ENCODE measurements at regions not wholly inside any gene's neighbourhood (a gene's known extent, or its start where the extent isn't known, plus 50 kb on each side); places are given as distances from the start of the nearest gene placed in this dataset.

DNA sequence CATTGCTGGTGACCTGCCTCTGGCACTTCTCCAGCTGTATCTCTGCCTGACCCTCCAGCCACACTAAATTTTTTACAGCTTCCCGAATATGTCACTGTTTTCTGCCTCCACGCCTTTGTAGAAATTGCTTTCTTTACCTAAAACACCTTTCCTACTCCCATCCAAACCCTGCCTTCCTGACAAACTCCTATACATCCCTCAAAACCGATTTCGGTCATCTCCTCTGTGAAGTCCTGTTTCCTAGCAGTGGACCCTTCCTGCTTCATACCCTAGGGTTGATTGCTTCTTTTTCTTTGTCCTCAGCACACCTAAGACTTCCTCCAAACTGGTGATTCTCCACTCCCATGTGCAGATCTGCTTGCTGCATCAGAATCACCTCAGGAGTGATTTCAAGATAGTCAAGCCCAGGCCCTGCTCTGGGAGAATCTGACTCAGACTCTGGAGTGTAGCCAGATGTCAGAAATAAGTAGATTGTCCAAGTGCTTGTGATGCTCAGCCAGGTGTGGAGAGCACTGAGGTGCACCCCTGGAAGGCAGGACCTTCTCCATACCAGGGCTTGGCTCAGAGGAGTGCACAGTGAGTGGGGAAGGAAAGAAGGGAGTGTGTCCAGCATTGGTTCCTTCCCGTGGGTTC lies 184.2 kb downstream of the COPRS start:
- no peak overlapping the region for H3K27ac ChIP-seq
- no peak overlapping the region for H3K4me3 ChIP-seq
- no peaks in the 10 kb centered on the region for H3K4me1 ChIP-seq (ENCODE audit: low read depth)
- H3K9me3 ChIP-seq (ENCODE audit: low read depth) = no peaks in the 10 kb centered on the region
- peak in 1 of 2 donors; percentile 41 for DNase-seq (ENCODE audit: low read depth in 1 of 2, low spot score in 1 of 2)
- H3K27me3 ChIP-seq = no peaks in the 10 kb centered on the region
- TF ChIP-seq, protein P1, sequence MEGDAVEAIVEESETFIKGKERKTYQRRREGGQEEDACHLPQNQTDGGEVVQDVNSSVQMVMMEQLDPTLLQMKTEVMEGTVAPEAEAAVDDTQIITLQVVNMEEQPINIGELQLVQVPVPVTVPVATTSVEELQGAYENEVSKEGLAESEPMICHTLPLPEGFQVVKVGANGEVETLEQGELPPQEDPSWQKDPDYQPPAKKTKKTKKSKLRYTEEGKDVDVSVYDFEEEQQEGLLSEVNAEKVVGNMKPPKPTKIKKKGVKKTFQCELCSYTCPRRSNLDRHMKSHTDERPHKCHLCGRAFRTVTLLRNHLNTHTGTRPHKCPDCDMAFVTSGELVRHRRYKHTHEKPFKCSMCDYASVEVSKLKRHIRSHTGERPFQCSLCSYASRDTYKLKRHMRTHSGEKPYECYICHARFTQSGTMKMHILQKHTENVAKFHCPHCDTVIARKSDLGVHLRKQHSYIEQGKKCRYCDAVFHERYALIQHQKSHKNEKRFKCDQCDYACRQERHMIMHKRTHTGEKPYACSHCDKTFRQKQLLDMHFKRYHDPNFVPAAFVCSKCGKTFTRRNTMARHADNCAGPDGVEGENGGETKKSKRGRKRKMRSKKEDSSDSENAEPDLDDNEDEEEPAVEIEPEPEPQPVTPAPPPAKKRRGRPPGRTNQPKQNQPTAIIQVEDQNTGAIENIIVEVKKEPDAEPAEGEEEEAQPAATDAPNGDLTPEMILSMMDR (IDR thresholded peaks at IDR 0.05; ENCODE audit: low read depth, low read length) = no peak
- no peaks in the 10 kb centered on the region for H3K36me3 ChIP-seq

DNA sequence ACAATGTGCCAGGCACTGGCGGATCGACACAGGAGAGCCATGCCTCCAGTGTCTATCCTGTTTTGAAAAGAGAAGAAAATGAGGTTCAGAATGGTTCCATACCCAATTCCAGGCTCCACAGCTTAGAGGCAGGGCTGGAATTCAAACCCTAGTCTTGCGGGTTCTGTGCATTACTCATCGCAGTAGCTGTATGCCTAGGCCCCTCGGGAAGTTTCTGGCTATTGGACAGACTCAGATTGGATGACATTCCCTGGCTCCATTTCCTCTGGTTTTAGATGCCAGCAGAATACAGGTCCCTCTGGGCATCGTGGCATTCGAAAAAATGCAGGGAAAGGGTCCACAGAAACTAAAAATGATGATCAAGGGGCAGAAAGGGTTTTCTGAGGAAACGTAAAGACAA lies 184.7 kb downstream of the COPRS start:
- DNase-seq (ENCODE audit: low read depth in 1 of 2, low spot score in 1 of 2) = peak in 1 of 2 donors; percentile 78
- H3K27me3 ChIP-seq = no peaks in the 10 kb centered on the region
- H3K9me3 ChIP-seq (ENCODE audit: low read depth) = no peaks in the 10 kb centered on the region
- H3K36me3 ChIP-seq = no peaks in the 10 kb centered on the region
- no peak overlapping the region for H3K4me3 ChIP-seq
- TF ChIP-seq, protein P1 (IDR thresholded peaks at IDR 0.05; ENCODE audit: low read depth, low read length) = no peak
- H3K27ac ChIP-seq = no peak overlapping the region
- H3K4me1 ChIP-seq (ENCODE audit: low read depth) = no peaks in the 10 kb centered on the region

DNA sequence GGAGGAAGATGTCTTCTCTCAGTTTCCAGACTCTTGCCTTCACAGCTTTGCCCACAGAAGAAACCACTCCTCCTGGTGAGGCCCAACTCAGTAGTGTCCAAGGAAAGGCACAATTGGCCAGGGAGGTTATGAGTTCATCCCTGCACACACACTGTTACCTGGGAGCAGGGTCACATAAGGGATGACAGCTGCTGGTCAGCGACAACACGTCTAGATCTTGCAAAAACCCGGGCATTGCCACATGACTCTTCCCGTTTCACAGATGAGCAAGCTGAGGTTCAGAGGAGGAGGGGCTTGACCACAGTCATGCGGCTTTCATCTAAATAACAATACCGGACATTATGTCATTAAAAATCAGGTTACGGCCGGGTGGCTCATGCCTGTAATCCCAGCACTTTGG lies 186.0 kb downstream of the COPRS start:
- no peaks in the 10 kb centered on the region for H3K36me3 ChIP-seq
- H3K9me3 ChIP-seq (ENCODE audit: low read depth) = no peaks in the 10 kb centered on the region
- no peak overlapping the region for H3K27ac ChIP-seq
- no peak for DNase-seq (ENCODE audit: low read depth in 1 of 2, low spot score in 1 of 2)
- TF ChIP-seq, protein P1 (IDR thresholded peaks at IDR 0.05; ENCODE audit: low read depth, low read length) = no peak
- no peaks in the 10 kb centered on the region for H3K4me1 ChIP-seq (ENCODE audit: low read depth)
- no peak overlapping the region for H3K4me3 ChIP-seq
- H3K27me3 ChIP-seq = no peaks in the 10 kb centered on the region

DNA sequence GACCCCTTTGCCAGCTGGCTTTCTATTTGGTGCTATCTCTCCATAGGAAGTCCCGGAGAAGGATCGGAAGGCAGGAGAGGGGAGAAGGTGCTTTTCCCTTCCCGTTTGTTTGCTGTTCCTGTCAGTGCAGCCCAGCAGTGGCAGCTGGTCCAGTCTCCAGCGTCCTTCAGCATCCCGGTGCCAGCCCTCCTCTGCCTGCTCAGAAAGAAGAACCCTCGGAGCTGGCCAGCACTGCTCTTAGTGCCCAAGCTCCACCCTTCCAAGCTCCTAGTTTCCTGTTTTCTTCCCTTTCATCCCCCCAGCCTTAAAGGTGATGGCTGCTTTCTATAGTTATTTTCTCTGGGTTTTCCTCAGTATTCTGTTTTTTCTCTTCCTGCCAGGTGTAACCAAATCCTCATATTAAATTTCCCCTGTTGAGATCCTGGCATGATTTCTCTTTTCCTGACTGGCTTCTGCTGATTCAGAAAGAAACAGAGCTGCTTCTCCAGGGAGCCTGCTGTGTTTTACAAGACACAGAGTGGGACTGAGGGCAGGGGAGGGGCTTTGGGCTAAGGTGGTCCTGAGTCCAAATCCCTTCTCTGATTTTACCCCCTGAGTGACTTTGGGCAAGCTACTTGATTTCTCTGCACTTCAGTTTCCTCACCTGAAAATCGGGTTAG lies 186.8 kb downstream of the COPRS start:
- Histone ChIP-seq H3K4me1 (ENCODE audit: low read depth) (no peaks in the 10 kb centered on the region), H3K27me3 (no peaks in the 10 kb centered on the region), H3K4me3 (no peak overlapping the region), H3K36me3 (no peaks in the 10 kb centered on the region), H3K27ac (no peak overlapping the region), H3K9me3 (ENCODE audit: low read depth) (no peaks in the 10 kb centered on the region)
- no peak for DNase-seq (ENCODE audit: low read depth in 1 of 2, low spot score in 1 of 2)
- TF ChIP-seq, protein P1 (IDR thresholded peaks at IDR 0.05; ENCODE audit: low read depth, low read length) = no peak

DNA sequence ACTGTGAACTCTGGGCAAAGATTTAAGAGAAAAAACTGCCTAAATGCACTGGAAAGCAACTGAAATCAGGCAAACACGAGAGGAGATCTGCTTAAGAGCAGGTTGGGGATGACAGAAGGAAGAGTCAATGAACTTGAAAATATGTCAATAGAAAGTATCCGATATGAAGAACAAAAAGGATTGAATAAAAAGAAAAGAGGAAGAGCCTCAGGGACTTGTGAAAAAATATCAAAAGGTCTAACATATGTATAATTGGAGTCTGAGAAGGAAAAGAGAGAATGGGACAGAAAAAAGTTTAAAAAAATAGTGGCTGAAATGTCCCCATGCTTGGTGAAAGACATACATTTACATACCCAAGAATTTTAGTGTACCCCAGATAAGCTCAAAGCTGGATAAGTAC lies 195.5 kb downstream of the COPRS start:
- Histone ChIP-seq H3K36me3 (no peaks in the 10 kb centered on the region), H3K27ac (no peak overlapping the region), H3K27me3 (no peaks in the 10 kb centered on the region), H3K9me3 (ENCODE audit: low read depth) (no peaks in the 10 kb centered on the region), H3K4me3 (no peak overlapping the region), H3K4me1 (ENCODE audit: low read depth) (no peaks in the 10 kb centered on the region)
- peak in 1 of 2 donors; percentile 25 for DNase-seq (ENCODE audit: low read depth in 1 of 2, low spot score in 1 of 2)
- TF ChIP-seq, protein P1 (IDR thresholded peaks at IDR 0.05; ENCODE audit: low read depth, low read length) = no peak

Data from cardiac muscle cell (in vitro differentiated cells and primary cell).